ENCODE measurements at regions not wholly inside any gene's neighbourhood (a gene's known extent, or its start where the extent isn't known, plus 50 kb on each side); places are given as distances from the start of the nearest gene placed in this dataset.

DNA sequence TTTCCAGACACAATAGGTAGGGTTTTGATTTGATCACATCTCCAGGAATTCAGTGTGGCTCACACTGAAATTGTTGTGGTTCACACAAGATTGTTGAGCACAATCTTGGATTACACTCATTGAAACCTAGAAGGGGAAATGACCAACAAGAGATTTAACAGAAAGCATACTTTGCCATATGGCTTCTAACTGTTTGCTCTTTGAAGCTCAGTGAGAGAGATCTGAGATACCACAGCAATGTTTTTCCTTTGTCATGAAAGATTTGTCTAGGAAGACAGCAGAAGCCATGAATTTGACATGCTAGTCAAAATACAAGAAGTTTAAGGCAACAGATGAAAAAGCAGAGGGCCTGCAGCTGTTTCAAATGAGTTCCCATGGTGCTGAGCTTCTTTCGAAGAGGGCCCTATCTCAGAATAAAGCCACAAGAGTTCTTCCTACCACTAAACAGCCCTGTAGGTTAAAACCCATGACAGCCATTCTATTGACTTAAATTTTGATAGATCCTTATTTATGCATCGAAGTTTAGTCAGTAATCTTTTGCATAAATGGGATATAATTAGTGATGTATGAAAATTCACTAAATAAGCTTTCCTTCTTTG lies 650.4 kb downstream of the LTN1 start:
- H3K27ac ChIP-seq (ENCODE audit: insufficient read depth, low read length, poor library complexity, severe bottlenecking), result no peak overlapping the region
- H3K4me3 ChIP-seq (ENCODE audit: insufficient read depth, low read depth, low read length, poor library complexity, severe bottlenecking), result no peak overlapping the region
- no peaks in the 10 kb centered on the region for H3K9me3 ChIP-seq (ENCODE audit: control insufficient read depth, low read length)
- no peak for DNase-seq
- H3K27me3 ChIP-seq (replicated peaks; ENCODE audit: control insufficient read depth, insufficient read depth, low read length, poor library complexity, severe bottlenecking), result no peaks in the 10 kb centered on the region
- H3K36me3 ChIP-seq (ENCODE audit: control insufficient read depth, insufficient read depth, low read length), result no peaks in the 10 kb centered on the region
- no peaks in the 10 kb centered on the region for H3K4me1 ChIP-seq (ENCODE audit: control insufficient read depth, insufficient read depth, low read length, poor library complexity, severe bottlenecking)

DNA sequence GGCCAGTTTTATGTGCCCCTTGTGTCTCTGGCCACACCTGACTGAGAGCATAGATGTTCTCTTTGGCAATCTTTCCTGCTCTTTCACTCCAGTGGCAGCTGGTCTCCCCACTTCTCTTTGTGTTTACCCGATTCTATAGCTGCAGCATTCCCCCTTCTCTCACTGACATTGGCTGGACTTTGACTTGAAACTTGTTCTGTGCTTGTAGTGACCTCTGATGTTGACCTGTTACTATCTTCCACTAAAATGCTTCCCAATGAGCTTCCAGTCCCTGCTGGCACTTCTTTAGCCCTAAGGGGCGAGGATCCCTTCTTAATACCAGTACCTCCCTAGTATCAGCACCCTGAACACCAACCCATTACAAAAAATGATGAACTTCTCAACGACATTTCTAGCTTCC lies 653.3 kb downstream of the LTN1 start:
- no peak for DNase-seq
- Histone ChIP-seq H3K27ac (ENCODE audit: insufficient read depth, low read length, poor library complexity, severe bottlenecking) (no peak overlapping the region), H3K4me3 (ENCODE audit: insufficient read depth, low read depth, low read length, poor library complexity, severe bottlenecking) (no peak overlapping the region)

DNA sequence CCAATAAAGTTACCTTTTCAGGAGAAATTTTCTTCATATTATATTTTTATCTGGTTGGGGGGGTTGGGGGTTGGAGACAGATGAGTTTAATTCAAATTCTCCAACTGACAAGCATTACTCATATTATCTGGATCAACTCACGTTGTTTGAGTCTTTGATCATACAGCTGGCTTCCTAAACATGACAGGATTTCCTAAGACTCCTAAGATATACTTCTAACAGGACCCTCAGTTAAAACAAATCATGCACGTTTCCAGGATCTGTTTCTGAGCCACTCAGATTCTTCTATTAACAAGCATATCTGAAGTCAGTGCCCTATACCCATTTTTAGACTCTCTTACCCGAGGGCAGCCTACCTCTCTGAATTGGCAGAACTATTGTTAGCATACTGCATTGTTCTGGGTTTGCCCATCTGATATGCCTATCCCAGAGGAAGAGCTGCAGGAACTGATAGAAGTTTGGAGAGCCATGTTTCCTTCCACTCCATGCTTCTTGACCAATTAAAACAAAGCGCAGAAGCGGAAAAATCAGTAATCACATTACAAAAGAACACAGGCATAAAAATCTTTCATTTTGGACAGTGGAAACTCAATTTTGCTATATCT lies 653.9 kb downstream of the LTN1 start:
- no peaks in the 10 kb centered on the region for H3K27me3 ChIP-seq (replicated peaks; ENCODE audit: control insufficient read depth, insufficient read depth, low read length, poor library complexity, severe bottlenecking)
- H3K9me3 ChIP-seq (ENCODE audit: control insufficient read depth, low read length), result no peaks in the 10 kb centered on the region
- DNase-seq, result no peak
- H3K4me3 ChIP-seq (ENCODE audit: insufficient read depth, low read depth, low read length, poor library complexity, severe bottlenecking), result no peak overlapping the region
- H3K4me1 ChIP-seq (ENCODE audit: control insufficient read depth, insufficient read depth, low read length, poor library complexity, severe bottlenecking), result no peaks in the 10 kb centered on the region
- no peak overlapping the region for H3K27ac ChIP-seq (ENCODE audit: insufficient read depth, low read length, poor library complexity, severe bottlenecking)
- no peaks in the 10 kb centered on the region for H3K36me3 ChIP-seq (ENCODE audit: control insufficient read depth, insufficient read depth, low read length)

More for the DNA sequence above, 653.3 kb downstream of the LTN1 start:
- Histone ChIP-seq H3K36me3 (ENCODE audit: control insufficient read depth, insufficient read depth, low read length) (no peaks in the 10 kb centered on the region), H3K4me1 (ENCODE audit: control insufficient read depth, insufficient read depth, low read length, poor library complexity, severe bottlenecking) (no peaks in the 10 kb centered on the region), H3K9me3 (ENCODE audit: control insufficient read depth, low read length) (no peaks in the 10 kb centered on the region), H3K27me3 (replicated peaks; ENCODE audit: control insufficient read depth, insufficient read depth, low read length, poor library complexity, severe bottlenecking) (no peaks in the 10 kb centered on the region)

DNA sequence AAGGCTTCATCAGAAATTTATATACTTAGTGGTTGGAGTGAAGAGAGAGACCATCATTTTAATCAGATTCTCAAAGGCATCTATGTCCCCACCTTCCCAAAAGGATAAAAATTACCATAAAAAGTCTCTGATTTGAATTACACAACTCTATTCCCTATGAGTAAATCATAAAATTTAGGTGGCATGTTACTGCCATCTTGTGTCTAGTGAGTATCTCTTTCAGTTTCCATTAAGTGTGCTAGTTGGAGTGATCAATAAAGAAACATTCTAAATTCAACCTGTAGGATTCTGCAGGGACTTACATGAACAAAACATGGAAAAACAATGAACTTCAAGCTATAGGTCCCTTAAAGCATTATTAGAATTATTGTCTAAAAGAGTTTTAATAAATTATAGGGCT lies 655.4 kb downstream of the LTN1 start:
- Histone ChIP-seq H3K27me3 (replicated peaks; ENCODE audit: control insufficient read depth, insufficient read depth, low read length, poor library complexity, severe bottlenecking) (no peaks in the 10 kb centered on the region), H3K36me3 (ENCODE audit: control insufficient read depth, insufficient read depth, low read length) (no peaks in the 10 kb centered on the region), H3K9me3 (ENCODE audit: control insufficient read depth, low read length) (no peaks in the 10 kb centered on the region), H3K27ac (ENCODE audit: insufficient read depth, low read length, poor library complexity, severe bottlenecking) (no peak overlapping the region), H3K4me3 (ENCODE audit: insufficient read depth, low read depth, low read length, poor library complexity, severe bottlenecking) (no peak overlapping the region), H3K4me1 (ENCODE audit: control insufficient read depth, insufficient read depth, low read length, poor library complexity, severe bottlenecking) (no peaks in the 10 kb centered on the region)
- no peak for DNase-seq

DNA sequence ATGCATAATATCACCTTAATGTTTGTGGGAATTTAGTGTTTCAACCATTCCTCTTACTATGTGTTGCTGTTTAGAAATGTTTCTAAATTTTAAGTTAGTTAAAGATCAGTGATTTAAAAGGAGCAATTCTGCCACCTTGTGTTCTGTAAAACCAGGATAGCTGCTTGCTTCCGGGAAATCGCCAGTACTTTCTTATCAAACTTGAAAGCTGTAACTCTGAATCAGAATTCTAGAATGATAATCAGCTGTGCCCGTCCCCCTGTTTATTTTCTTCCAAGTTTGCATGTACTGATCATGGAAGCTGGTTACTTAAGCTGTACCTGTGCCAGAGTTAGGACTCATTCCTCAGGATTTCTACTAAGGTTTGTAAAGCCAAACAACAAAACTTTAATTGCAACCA lies 656.4 kb downstream of the LTN1 start:
- no peak for DNase-seq
- H3K36me3 ChIP-seq (ENCODE audit: control insufficient read depth, insufficient read depth, low read length), result no peaks in the 10 kb centered on the region

DNA sequence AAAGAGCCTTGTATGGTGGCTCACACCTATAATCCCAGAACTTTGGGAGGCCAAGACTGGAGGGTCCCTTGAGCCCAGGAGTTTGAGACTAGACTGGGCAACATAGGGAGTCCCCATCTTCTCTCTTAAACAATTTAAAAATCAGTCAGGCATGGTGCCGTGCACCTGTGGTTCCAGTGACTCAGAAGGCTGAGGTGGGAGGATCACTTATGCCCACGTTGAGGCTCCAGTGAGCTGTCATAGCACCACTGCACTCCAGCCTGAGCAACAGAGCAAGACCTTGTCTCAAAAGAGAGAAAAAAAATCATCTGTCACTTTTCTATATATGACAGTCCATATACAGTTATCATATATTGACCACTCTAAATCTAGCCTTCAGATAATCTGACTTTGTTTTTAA lies 658.3 kb downstream of the LTN1 start:
- no peaks in the 10 kb centered on the region for H3K36me3 ChIP-seq (ENCODE audit: control insufficient read depth, insufficient read depth, low read length)
- H3K9me3 ChIP-seq (ENCODE audit: control insufficient read depth, low read length), result no peaks in the 10 kb centered on the region
- H3K27ac ChIP-seq (ENCODE audit: insufficient read depth, low read length, poor library complexity, severe bottlenecking), result no peak overlapping the region
- H3K27me3 ChIP-seq (replicated peaks; ENCODE audit: control insufficient read depth, insufficient read depth, low read length, poor library complexity, severe bottlenecking), result no peaks in the 10 kb centered on the region
- DNase-seq, result no peak
- no peak overlapping the region for H3K4me3 ChIP-seq (ENCODE audit: insufficient read depth, low read depth, low read length, poor library complexity, severe bottlenecking)
- no peaks in the 10 kb centered on the region for H3K4me1 ChIP-seq (ENCODE audit: control insufficient read depth, insufficient read depth, low read length, poor library complexity, severe bottlenecking)

More for the DNA sequence above, 656.4 kb downstream of the LTN1 start:
- no peak overlapping the region for H3K27ac ChIP-seq (ENCODE audit: insufficient read depth, low read length, poor library complexity, severe bottlenecking)
- H3K4me3 ChIP-seq (ENCODE audit: insufficient read depth, low read depth, low read length, poor library complexity, severe bottlenecking), result no peak overlapping the region
- H3K9me3 ChIP-seq (ENCODE audit: control insufficient read depth, low read length), result no peaks in the 10 kb centered on the region
- no peaks in the 10 kb centered on the region for H3K4me1 ChIP-seq (ENCODE audit: control insufficient read depth, insufficient read depth, low read length, poor library complexity, severe bottlenecking)
- H3K27me3 ChIP-seq (replicated peaks; ENCODE audit: control insufficient read depth, insufficient read depth, low read length, poor library complexity, severe bottlenecking), result no peaks in the 10 kb centered on the region

DNA sequence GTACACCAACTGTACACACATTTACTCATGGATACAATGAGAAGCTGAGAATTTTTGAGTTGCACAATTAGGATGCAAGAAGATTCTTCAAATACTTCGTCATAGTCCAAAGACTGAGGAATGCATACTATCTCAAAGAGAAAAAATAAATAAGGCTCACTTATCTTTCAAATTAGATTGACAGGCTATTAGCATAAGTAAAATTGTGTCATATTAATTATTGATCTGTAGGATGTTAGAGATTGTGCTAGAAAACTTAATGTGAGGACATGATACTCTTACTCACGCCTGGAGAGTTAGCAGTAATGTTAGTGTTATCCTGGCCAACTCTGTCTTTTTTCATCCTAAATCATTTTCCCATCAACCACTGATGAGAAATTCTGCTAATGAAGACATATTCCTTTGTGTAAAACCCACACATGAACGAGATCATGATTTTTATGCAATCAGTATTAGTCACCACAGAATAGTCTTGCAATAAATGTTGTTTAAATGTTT lies 659.0 kb downstream of the LTN1 start:
- no peaks in the 10 kb centered on the region for H3K36me3 ChIP-seq (ENCODE audit: control insufficient read depth, insufficient read depth, low read length)
- no peak overlapping the region for H3K4me3 ChIP-seq (ENCODE audit: insufficient read depth, low read depth, low read length, poor library complexity, severe bottlenecking)
- no peak overlapping the region for H3K27ac ChIP-seq (ENCODE audit: insufficient read depth, low read length, poor library complexity, severe bottlenecking)
- H3K9me3 ChIP-seq (ENCODE audit: control insufficient read depth, low read length), result no peaks in the 10 kb centered on the region
- H3K4me1 ChIP-seq (ENCODE audit: control insufficient read depth, insufficient read depth, low read length, poor library complexity, severe bottlenecking), result no peaks in the 10 kb centered on the region
- H3K27me3 ChIP-seq (replicated peaks; ENCODE audit: control insufficient read depth, insufficient read depth, low read length, poor library complexity, severe bottlenecking), result no peaks in the 10 kb centered on the region
- no peak for DNase-seq

DNA sequence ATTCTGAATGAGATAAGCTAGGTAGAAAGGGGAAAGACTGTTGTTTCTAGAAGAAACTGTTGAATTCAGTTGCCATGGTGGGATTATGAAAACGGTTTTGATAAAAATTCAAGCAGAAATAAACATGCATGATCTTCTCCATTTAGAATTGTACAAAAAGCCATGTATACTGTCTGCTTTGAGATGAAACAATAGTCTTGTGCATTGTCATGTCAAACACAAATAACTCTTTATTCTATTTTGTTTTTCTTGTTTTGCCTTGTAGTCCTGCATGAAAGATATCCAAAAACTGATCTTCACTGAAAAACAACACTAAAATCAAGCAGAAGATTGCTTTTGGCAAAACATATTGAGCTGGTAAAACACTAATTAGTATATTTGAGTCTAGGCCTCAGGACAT lies 659.9 kb downstream of the LTN1 start:
- H3K4me1 ChIP-seq (ENCODE audit: control insufficient read depth, insufficient read depth, low read length, poor library complexity, severe bottlenecking), result no peaks in the 10 kb centered on the region
- no peak for DNase-seq
- no peak overlapping the region for H3K4me3 ChIP-seq (ENCODE audit: insufficient read depth, low read depth, low read length, poor library complexity, severe bottlenecking)
- no peaks in the 10 kb centered on the region for H3K36me3 ChIP-seq (ENCODE audit: control insufficient read depth, insufficient read depth, low read length)
- no peaks in the 10 kb centered on the region for H3K9me3 ChIP-seq (ENCODE audit: control insufficient read depth, low read length)
- no peak overlapping the region for H3K27ac ChIP-seq (ENCODE audit: insufficient read depth, low read length, poor library complexity, severe bottlenecking)
- no peaks in the 10 kb centered on the region for H3K27me3 ChIP-seq (replicated peaks; ENCODE audit: control insufficient read depth, insufficient read depth, low read length, poor library complexity, severe bottlenecking)

DNA sequence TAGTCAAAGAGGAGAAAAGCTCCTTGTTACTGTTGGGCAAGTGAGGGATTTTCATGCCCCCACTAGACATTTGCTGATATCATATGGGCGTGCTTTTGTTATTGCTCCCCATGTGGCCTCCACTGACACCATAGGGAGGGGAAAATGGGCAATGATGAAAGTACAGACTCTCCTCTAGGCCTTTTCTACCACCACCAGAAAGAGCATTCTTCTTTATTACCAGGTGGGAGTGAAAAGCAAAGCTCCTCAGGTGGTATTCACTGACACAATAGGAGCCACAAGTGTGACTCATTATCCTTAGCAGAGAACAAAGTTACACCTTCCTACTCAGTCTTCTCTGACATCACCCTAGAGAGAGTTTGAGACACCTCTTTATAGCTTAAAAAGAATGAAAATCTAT lies 667.1 kb downstream of the LTN1 start:
- Histone ChIP-seq H3K9me3 (ENCODE audit: control insufficient read depth, low read length) (no peaks in the 10 kb centered on the region), H3K27me3 (replicated peaks; ENCODE audit: control insufficient read depth, insufficient read depth, low read length, poor library complexity, severe bottlenecking) (no peaks in the 10 kb centered on the region), H3K27ac (ENCODE audit: insufficient read depth, low read length, poor library complexity, severe bottlenecking) (no peak overlapping the region), H3K4me1 (ENCODE audit: control insufficient read depth, insufficient read depth, low read length, poor library complexity, severe bottlenecking) (no peaks in the 10 kb centered on the region), H3K36me3 (ENCODE audit: control insufficient read depth, insufficient read depth, low read length) (no peaks in the 10 kb centered on the region), H3K4me3 (ENCODE audit: insufficient read depth, low read depth, low read length, poor library complexity, severe bottlenecking) (no peak overlapping the region)
- no peak for DNase-seq

DNA sequence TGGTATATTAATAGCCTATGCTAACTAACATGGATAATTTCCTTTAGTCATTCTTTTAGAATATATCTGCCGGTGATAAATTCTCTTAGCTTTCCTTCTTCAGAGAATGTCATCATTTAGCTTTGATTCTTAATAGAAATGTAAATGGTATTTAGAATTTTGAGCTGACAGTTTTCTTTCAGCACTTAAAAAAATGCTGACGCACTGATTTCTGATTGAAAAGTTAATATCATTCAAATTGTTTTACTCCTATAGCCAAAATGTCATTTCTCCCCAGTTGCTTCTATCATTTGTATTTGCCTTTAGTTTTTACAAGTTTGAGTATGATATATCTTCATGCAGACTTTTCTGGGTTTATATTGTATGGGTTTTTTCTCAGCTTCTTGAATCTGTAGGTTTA lies 668.0 kb downstream of the LTN1 start:
- H3K9me3 ChIP-seq (ENCODE audit: control insufficient read depth, low read length), result no peaks in the 10 kb centered on the region
- no peak overlapping the region for H3K27ac ChIP-seq (ENCODE audit: insufficient read depth, low read length, poor library complexity, severe bottlenecking)
- DNase-seq, result no peak
- H3K36me3 ChIP-seq (ENCODE audit: control insufficient read depth, insufficient read depth, low read length), result no peaks in the 10 kb centered on the region
- H3K4me1 ChIP-seq (ENCODE audit: control insufficient read depth, insufficient read depth, low read length, poor library complexity, severe bottlenecking), result no peaks in the 10 kb centered on the region
- H3K27me3 ChIP-seq (replicated peaks; ENCODE audit: control insufficient read depth, insufficient read depth, low read length, poor library complexity, severe bottlenecking), result no peaks in the 10 kb centered on the region
- no peak overlapping the region for H3K4me3 ChIP-seq (ENCODE audit: insufficient read depth, low read depth, low read length, poor library complexity, severe bottlenecking)

All from effector memory CD4-positive, alpha-beta T cell (primary cell).